Lower leg skin (tissue), 4 donors: ENCODE measurements at regions not wholly inside any gene's neighbourhood (a gene's known extent, or its start where the extent isn't known, plus 50 kb on each side); places are given as distances from the start of the nearest gene placed in this dataset.

Source experiments
- DNase-seq, 2 donors: peaks; one replicate each; pipeline ENCODE4 v3.0.0-alpha.2; 2019; ENCODE audit warnings: low spot score in 2 of 2
- H3K4me3 ChIP-seq: fragments of 200-600 bp; sonication (generic); 2 replicates; pipeline ENCODE4 v1.5.1; 2017; ENCODE audit warnings: mild to moderate bottlenecking, low read depth; ENCODE audit not compliant: poor library complexity, severe bottlenecking
- POLR2A ChIP-seq, 2 donors: fragments of 450-650 bp; IDR thresholded peaks; one replicate each; pipeline ENCODE4 v1.6.1; 2016 to 2017; ENCODE audit warnings: antibody characterized with exemption in 2 of 2, mild to moderate bottlenecking in 1 of 2, moderate library complexity in 1 of 2
- WGBS, 2 donors: methylation state at CpG; one replicate each; pipeline ENCODE4 v1.1.5; 2018; 5-methylcytosine and 5-hydroxymethylcytosine counted together
- intact Hi-C: fragments of 100-400 bp; cut with DNase I; formaldehyde crosslinking; loops from one replicate; pipeline ENCODE4 v1.15.0; 2023; ENCODE audit warnings: low total_unique reads
- TF ChIP-seq, protein P1 (sequence below), 3 donors: fragments of 450-650 bp; IDR thresholded peaks; one replicate each; pipeline ENCODE4 v1.5.1; 2016; ENCODE audit warnings: antibody characterized with exemption in 3 of 3, mild to moderate bottlenecking in 3 of 3, moderate library complexity in 2 of 3

DNA sequence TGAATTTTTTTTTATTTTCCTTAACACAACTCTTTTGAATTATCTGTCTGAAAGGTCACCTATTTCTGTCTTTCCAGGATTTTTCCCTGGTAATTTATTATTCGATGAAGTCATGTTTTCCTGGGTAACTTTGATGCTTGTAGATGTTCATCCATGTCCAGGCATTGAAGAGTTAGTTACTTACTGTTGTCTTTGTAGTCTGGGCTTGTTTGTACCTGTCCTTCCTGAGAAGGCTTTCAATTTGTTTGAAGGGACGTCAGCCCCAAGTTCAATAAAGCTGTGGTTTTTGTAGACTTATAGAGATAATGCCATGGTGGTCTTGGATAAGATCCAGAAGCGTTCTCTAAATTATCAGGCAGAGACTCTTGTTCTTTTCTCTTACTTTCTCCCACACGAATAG, 252.4 kb upstream of the ARHGAP24 start:
- TF ChIP-seq, protein P1, sequence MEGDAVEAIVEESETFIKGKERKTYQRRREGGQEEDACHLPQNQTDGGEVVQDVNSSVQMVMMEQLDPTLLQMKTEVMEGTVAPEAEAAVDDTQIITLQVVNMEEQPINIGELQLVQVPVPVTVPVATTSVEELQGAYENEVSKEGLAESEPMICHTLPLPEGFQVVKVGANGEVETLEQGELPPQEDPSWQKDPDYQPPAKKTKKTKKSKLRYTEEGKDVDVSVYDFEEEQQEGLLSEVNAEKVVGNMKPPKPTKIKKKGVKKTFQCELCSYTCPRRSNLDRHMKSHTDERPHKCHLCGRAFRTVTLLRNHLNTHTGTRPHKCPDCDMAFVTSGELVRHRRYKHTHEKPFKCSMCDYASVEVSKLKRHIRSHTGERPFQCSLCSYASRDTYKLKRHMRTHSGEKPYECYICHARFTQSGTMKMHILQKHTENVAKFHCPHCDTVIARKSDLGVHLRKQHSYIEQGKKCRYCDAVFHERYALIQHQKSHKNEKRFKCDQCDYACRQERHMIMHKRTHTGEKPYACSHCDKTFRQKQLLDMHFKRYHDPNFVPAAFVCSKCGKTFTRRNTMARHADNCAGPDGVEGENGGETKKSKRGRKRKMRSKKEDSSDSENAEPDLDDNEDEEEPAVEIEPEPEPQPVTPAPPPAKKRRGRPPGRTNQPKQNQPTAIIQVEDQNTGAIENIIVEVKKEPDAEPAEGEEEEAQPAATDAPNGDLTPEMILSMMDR (IDR thresholded peaks at IDR 0.05), result no peak
- no peak for TF ChIP-seq POLR2A (IDR thresholded peaks at IDR 0.05)
- no peak for DNase-seq
- no peak overlapping the region for H3K4me3 ChIP-seq
- intact Hi-C loops, result no loop called here
- 65 to 69% methylated on average over 4 of the region's 4 CpGs for WGBS, 2 donors

GRCh38 chr4:85228264-85228663, 246.7 kb upstream of the ARHGAP24 start:
- H3K4me3 ChIP-seq, result no peak overlapping the region
- TF ChIP-seq, protein P1 (IDR thresholded peaks at IDR 0.05), result no peak
- no peak for TF ChIP-seq POLR2A (IDR thresholded peaks at IDR 0.05)
- intact Hi-C loops, result no loop called here
- DNase-seq, result no peak
- 64 to 68% methylated on average over 2 of the region's 2 CpGs for WGBS, 2 donors

DNA sequence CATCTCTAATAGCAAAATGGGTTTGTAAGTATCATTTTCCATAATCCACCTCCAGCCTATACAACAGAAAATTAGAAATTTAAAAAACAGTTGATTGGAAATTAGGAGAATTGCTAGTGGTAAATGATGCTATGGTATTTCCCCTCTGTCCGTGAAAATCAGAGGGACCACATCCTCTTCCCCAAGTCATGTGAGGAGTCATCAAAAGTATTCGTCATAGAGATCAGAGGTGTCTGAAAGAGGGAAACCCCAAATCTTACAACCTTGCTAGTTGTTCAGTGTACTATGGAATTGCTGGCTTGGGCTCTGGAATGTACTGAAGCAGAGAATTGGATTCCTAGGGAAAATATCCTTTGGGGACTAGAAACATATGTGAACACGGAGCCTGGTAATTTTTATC, 241.4 kb upstream of the ARHGAP24 start:
- 72 to 73% methylated on average over 3 of the region's 3 CpGs for WGBS, 2 donors
- no peak for TF ChIP-seq POLR2A (IDR thresholded peaks at IDR 0.05)
- TF ChIP-seq, protein P1 (IDR thresholded peaks at IDR 0.05), result no peak
- intact Hi-C loops, result no loop called here
- no peak for DNase-seq
- H3K4me3 ChIP-seq, result no peak overlapping the region

GRCh38 chr4:85243857-85244256, 231.1 kb upstream of the ARHGAP24 start:
- no peak for DNase-seq
- WGBS, 2 donors, result 89 to 92% methylated on average over 1 of the region's 1 CpG
- intact Hi-C loops, result no loop called here
- H3K4me3 ChIP-seq, result no peak overlapping the region
- no peak for TF ChIP-seq POLR2A (IDR thresholded peaks at IDR 0.05)
- TF ChIP-seq, protein P1 (IDR thresholded peaks at IDR 0.05), result no peak

DNA sequence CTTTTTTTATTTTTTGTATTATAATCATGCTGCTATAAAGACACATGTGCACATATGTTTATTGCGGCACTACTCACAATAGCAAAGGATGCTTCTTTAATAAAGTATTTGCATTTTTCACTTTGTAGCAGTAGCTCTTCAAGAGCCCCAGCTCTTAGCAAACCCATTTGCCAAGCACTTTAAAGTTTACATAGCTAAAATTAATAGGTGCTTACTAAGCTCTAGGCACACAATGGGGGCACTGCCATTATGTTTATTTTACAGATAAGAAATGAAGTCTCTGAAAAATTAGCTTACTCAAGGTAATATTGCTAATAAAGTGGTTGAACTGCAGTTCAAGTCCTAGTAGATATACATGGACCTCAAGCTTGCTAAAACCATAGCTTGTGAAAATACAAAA, 230.3 kb upstream of the ARHGAP24 start:
- 98 to 100% methylated on average over 1 of the region's 1 CpG for WGBS, 2 donors
- TF ChIP-seq, protein P1 (IDR thresholded peaks at IDR 0.05), result no peak
- no peak for TF ChIP-seq POLR2A (IDR thresholded peaks at IDR 0.05)
- DNase-seq, result no peak
- no peak overlapping the region for H3K4me3 ChIP-seq
- intact Hi-C loops, result no loop called here

DNA sequence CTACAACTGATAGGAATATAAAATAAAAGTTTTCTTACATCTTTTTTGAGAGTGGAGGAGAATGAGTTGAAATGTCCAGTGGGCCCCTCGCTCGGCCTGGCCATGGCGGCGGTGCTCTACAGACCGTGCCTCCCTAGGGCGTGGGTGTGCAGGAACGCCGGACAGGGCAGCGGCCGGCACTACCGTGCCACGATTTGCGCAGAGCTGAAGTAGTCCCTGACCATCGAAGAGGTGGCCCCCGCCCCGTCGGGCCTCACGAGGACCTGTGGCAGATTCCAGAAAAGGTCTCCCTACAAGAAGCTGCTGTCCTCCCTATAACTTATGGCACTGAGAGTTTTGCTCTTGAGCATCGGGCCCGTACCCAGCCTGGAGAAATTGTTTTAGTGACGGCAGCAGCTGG, 228.9 kb upstream of the ARHGAP24 start:
- H3K4me3 ChIP-seq, result no peak overlapping the region
- DNase-seq, result no peak
- 95 to 97% methylated on average over 21 of the region's 21 CpGs for WGBS, 2 donors
- intact Hi-C loops, result no loop called here
- no peak for TF ChIP-seq POLR2A (IDR thresholded peaks at IDR 0.05)
- TF ChIP-seq, protein P1 (IDR thresholded peaks at IDR 0.05), result no peak
